K562 (cell line): ENCODE measurements at regions not wholly inside any gene's neighbourhood (a gene's known extent, or its start where the extent isn't known, plus 50 kb on each side); places are given as distances from the start of the nearest gene placed in this dataset.

Source experiments
- BRD9 ChIP-seq: fragments of 450-650 bp; IDR thresholded peaks from 2 replicates; pipeline ENCODE4 v1.6.1; 2018; ENCODE audit warnings: low read depth; ENCODE audit not compliant: partially characterized antibody
- FOSL1 ChIP-seq: fragments of 200-800 bp; sonication (Bioruptor generic); conservative IDR thresholded peaks from 2 replicates; pipeline ENCODE4 v1.6.1; 2016; ENCODE audit warnings: missing genetic modification characterization, missing compliant biosample characterization
- HNRNPLL ChIP-seq: fragments of 200-400 bp; formaldehyde crosslinking; IDR thresholded peaks from 2 replicates; pipeline ENCODE4 v1.6.1; 2017; ENCODE audit warnings: low read length, low read depth, mild to moderate bottlenecking; ENCODE audit not compliant: poor library complexity, severe bottlenecking
- RFX5 ChIP-seq: IDR thresholded peaks from 2 replicates; pipeline ENCODE4 v1.6.1; 2011; ENCODE audit warnings: low read depth, mild to moderate bottlenecking, improper control_type of control experiment, low read length
- TBL1XR1 ChIP-seq, 2 experiments: IDR thresholded peaks; 2 replicates each; pipeline ENCODE4 v1.6.1; 2012; ENCODE audit warnings: improper control_type of control experiment in 2 of 2, low read length in 2 of 2, mild to moderate bottlenecking in 1 of 2
- ZBTB12 ChIP-seq: fragments of 250-450 bp; sonication (Bioruptor Pico); IDR thresholded peaks from 2 replicates; pipeline ENCODE4 v1.4.0; 2020
- ZNF174 ChIP-seq: fragments of 250-450 bp; sonication (Bioruptor Pico); IDR thresholded peaks from 2 replicates; pipeline ENCODE4 v1.4.0; 2020; ENCODE audit warnings: mild to moderate bottlenecking
- ZNF3 ChIP-seq: fragments of 250-450 bp; sonication (Bioruptor Pico); IDR thresholded peaks from 2 replicates; pipeline ENCODE4 v1.5.0; 2021; ENCODE audit warnings: mild to moderate bottlenecking, moderate library complexity
- TF ChIP-seq, protein P1 (sequence below): fragments of 450-650 bp; IDR thresholded peaks from 2 replicates; pipeline ENCODE4 v1.6.1; 2016; ENCODE audit warnings: low read depth
- TF ChIP-seq, protein P2 (sequence below), 2 experiments: fragments of 450-650 bp; IDR thresholded peaks; 2 replicates each; pipeline ENCODE4 v1.6.1; 2016
- TF ChIP-seq, protein P3 (sequence below), 2 experiments: fragments of 450-650 bp; IDR thresholded peaks; 2 replicates each; pipeline ENCODE4 v1.6.1; 2018; ENCODE audit warnings: mild to moderate bottlenecking in 2 of 2, low read depth in 1 of 2; ENCODE audit not compliant: partially characterized antibody in 2 of 2

GRCh38 chr13:34521171-34521570 is 420.9 kb upstream of the NBEA start (continued):
- TF ChIP-seq, protein P1, sequence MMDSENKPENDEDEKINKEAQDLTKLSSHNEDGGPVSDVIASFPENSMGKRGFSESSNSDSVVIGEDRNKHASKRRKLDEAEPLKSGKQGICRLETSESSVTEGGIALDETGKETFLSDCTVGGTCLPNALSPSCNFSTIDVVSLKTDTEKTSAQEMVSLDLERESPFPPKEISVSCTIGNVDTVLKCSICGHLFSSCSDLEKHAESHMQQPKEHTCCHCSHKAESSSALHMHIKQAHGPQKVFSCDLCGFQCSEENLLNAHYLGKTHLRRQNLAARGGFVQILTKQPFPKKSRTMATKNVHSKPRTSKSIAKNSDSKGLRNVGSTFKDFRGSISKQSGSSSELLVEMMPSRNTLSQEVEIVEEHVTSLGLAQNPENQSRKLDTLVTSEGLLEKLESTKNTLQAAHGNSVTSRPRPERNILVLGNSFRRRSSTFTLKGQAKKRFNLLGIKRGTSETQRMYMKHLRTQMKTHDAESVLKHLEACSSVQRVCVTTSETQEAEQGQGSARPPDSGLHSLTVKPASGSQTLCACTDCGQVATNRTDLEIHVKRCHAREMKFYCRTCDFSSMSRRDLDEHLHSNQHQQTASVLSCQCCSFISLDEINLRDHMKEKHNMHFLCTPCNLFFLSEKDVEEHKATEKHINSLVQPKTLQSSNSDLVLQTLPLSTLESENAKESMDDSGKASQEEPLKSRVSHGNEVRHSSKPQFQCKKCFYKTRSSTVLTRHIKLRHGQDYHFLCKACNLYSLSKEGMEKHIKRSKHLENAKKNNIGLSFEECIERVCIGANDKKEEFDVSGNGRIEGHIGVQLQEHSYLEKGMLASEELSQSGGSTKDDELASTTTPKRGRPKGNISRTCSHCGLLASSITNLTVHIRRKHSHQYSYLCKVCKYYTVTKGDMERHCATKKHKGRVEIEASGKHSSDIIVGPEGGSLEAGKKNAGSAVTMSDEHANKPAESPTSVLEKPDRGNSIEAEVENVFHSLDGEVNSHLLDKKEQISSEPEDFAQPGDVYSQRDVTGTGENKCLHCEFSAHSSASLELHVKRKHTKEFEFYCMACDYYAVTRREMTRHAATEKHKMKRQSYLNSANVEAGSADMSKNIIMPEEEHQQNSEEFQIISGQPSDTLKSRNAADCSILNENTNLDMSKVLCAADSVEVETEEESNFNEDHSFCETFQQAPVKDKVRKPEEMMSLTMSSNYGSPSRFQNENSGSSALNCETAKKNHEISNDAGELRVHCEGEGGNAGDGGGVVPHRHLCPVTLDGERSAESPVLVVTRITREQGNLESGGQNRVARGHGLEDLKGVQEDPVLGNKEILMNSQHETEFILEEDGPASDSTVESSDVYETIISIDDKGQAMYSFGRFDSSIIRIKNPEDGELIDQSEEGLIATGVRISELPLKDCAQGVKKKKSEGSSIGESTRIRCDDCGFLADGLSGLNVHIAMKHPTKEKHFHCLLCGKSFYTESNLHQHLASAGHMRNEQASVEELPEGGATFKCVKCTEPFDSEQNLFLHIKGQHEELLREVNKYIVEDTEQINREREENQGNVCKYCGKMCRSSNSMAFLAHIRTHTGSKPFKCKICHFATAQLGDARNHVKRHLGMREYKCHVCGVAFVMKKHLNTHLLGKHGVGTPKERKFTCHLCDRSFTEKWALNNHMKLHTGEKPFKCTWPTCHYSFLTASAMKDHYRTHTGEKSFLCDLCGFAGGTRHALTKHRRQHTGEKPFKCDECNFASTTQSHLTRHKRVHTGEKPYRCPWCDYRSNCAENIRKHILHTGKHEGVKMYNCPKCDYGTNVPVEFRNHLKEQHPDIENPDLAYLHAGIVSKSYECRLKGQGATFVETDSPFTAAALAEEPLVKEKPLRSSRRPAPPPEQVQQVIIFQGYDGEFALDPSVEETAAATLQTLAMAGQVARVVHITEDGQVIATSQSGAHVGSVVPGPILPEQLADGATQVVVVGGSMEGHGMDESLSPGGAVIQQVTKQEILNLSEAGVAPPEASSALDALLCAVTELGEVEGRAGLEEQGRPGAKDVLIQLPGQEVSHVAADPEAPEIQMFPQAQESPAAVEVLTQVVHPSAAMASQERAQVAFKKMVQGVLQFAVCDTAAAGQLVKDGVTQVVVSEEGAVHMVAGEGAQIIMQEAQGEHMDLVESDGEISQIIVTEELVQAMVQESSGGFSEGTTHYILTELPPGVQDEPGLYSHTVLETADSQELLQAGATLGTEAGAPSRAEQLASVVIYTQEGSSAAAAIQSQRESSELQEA: no peak
- TF ChIP-seq, protein P2, sequence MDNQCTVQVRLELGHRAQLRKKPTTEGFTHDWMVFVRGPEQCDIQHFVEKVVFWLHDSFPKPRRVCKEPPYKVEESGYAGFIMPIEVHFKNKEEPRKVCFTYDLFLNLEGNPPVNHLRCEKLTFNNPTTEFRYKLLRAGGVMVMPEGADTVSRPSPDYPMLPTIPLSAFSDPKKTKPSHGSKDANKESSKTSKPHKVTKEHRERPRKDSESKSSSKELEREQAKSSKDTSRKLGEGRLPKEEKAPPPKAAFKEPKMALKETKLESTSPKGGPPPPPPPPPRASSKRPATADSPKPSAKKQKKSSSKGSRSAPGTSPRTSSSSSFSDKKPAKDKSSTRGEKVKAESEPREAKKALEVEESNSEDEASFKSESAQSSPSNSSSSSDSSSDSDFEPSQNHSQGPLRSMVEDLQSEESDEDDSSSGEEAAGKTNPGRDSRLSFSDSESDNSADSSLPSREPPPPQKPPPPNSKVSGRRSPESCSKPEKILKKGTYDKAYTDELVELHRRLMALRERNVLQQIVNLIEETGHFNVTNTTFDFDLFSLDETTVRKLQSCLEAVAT (IDR thresholded peaks at IDR 0.05): no peak
- TF ChIP-seq ZNF3 (CRISPR knock-in tag) (no peak), ZNF174 (no peak), TBL1XR1 (IDR thresholded peaks at IDR 0.05; ENCODE audit: low read length in 2 of 2) (no peak), RFX5 (no peak), FOSL1 (tag) (no peak), BRD9 (no peak), HNRNPLL (no peak), ZBTB12 (CRISPR knock-in tag) (no peak)
- TF ChIP-seq, protein P3, sequence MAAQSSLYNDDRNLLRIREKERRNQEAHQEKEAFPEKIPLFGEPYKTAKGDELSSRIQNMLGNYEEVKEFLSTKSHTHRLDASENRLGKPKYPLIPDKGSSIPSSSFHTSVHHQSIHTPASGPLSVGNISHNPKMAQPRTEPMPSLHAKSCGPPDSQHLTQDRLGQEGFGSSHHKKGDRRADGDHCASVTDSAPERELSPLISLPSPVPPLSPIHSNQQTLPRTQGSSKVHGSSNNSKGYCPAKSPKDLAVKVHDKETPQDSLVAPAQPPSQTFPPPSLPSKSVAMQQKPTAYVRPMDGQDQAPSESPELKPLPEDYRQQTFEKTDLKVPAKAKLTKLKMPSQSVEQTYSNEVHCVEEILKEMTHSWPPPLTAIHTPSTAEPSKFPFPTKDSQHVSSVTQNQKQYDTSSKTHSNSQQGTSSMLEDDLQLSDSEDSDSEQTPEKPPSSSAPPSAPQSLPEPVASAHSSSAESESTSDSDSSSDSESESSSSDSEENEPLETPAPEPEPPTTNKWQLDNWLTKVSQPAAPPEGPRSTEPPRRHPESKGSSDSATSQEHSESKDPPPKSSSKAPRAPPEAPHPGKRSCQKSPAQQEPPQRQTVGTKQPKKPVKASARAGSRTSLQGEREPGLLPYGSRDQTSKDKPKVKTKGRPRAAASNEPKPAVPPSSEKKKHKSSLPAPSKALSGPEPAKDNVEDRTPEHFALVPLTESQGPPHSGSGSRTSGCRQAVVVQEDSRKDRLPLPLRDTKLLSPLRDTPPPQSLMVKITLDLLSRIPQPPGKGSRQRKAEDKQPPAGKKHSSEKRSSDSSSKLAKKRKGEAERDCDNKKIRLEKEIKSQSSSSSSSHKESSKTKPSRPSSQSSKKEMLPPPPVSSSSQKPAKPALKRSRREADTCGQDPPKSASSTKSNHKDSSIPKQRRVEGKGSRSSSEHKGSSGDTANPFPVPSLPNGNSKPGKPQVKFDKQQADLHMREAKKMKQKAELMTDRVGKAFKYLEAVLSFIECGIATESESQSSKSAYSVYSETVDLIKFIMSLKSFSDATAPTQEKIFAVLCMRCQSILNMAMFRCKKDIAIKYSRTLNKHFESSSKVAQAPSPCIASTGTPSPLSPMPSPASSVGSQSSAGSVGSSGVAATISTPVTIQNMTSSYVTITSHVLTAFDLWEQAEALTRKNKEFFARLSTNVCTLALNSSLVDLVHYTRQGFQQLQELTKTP (IDR thresholded peaks at IDR 0.05; ENCODE audit: low read depth in 1 of 2, partially characterized antibody in 2 of 2): no peak
